WTC11 (cell line): ENCODE measurements at regions not wholly inside any gene's neighbourhood (a gene's known extent, or its start where the extent isn't known, plus 50 kb on each side); places are given as distances from the start of the nearest gene placed in this dataset.

Experiments
- CREB1 ChIP-seq: sonication (generic); formaldehyde crosslinking; IDR thresholded peaks from 2 replicates; pipeline ENCODE4 v1.8.0; 2023; ENCODE audit warnings: mild to moderate bottlenecking, missing genetic modification reagents
- ESRRA ChIP-seq: sonication (generic); formaldehyde crosslinking; IDR thresholded peaks from 2 replicates; pipeline ENCODE4 v1.8.1; 2022; ENCODE audit warnings: mild to moderate bottlenecking, missing genetic modification reagents, borderline replicate concordance
- GABPB1 ChIP-seq: sonication (generic); formaldehyde crosslinking; IDR thresholded peaks from 2 replicates; pipeline ENCODE4 v1.8.1; 2023; ENCODE audit warnings: mild to moderate bottlenecking, missing genetic modification reagents
- NFE2L1 ChIP-seq: sonication (generic); formaldehyde crosslinking; IDR thresholded peaks from 2 replicates; pipeline ENCODE4 v1.8.1; 2023; ENCODE audit warnings: missing genetic modification reagents
- SP1 ChIP-seq: sonication (generic); formaldehyde crosslinking; conservative IDR thresholded peaks from 2 replicates; pipeline ENCODE4 v1.8.1; 2022; ENCODE audit warnings: missing genetic modification reagents
- TEAD1 ChIP-seq: sonication (generic); formaldehyde crosslinking; IDR thresholded peaks from 2 replicates; pipeline ENCODE4 v1.8.0; 2022; ENCODE audit warnings: mild to moderate bottlenecking, missing genetic modification reagents
- TF ChIP-seq, protein P1 (sequence below): fragments of 200-600 bp; IDR thresholded peaks from 2 replicates; pipeline ENCODE4 v1.8.0; 2022; ENCODE audit warnings: antibody characterized with exemption
- TF ChIP-seq, protein P2 (sequence below): sonication (generic); formaldehyde crosslinking; IDR thresholded peaks from 2 replicates; pipeline ENCODE4 v1.8.1; 2022; ENCODE audit warnings: low read depth, missing genetic modification reagents, borderline replicate concordance
- TF ChIP-seq, protein P3 (sequence below): sonication (generic); formaldehyde crosslinking; IDR thresholded peaks from 2 replicates; pipeline ENCODE4 v1.8.0; 2023; ENCODE audit warnings: mild to moderate bottlenecking, missing genetic modification reagents
- TF ChIP-seq, protein P4 (sequence below): fragments of 250-450 bp; sonication (Bioruptor Pico); IDR thresholded peaks from 2 replicates; pipeline ENCODE4 v1.9.0; 2021; ENCODE audit warnings: moderate library complexity, mild to moderate bottlenecking, inconsistent platforms, borderline replicate concordance
- TF ChIP-seq, protein P5 (sequence below): sonication (generic); formaldehyde crosslinking; IDR thresholded peaks from 2 replicates; pipeline ENCODE4 v1.8.1; 2022; ENCODE audit warnings: low read depth, mild to moderate bottlenecking, moderate library complexity, missing genetic modification reagents, borderline replicate concordance
- TF ChIP-seq, protein P6 (sequence below): sonication (generic); formaldehyde crosslinking; IDR thresholded peaks from 2 replicates; pipeline ENCODE4 v1.8.0; 2022; ENCODE audit warnings: mild to moderate bottlenecking, missing genetic modification reagents
- TF ChIP-seq, protein P7 (sequence below): sonication (generic); formaldehyde crosslinking; conservative IDR thresholded peaks from 2 replicates; pipeline ENCODE4 v1.8.1; 2022; ENCODE audit warnings: mild to moderate bottlenecking, missing genetic modification reagents

DNA sequence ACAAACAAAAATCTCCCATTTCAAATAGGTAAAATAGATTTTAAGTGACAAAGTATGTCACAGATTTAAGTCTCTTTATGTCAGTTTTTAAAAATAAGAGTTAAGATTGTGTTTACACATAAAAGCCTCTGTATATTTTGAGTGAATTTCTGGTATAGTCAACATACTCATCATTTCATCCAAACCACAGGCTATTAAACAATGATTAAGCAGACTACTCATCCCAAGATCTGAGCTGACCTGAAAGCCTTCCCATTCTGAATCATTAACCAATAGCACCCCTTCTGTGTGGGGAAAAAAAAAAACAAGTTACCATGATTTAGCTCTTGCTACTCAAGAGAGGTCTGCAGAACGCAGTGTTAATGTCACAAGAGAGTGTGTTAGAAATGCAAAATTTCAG, 284.4 kb upstream of the NBEA start:
- TF ChIP-seq, protein P1, sequence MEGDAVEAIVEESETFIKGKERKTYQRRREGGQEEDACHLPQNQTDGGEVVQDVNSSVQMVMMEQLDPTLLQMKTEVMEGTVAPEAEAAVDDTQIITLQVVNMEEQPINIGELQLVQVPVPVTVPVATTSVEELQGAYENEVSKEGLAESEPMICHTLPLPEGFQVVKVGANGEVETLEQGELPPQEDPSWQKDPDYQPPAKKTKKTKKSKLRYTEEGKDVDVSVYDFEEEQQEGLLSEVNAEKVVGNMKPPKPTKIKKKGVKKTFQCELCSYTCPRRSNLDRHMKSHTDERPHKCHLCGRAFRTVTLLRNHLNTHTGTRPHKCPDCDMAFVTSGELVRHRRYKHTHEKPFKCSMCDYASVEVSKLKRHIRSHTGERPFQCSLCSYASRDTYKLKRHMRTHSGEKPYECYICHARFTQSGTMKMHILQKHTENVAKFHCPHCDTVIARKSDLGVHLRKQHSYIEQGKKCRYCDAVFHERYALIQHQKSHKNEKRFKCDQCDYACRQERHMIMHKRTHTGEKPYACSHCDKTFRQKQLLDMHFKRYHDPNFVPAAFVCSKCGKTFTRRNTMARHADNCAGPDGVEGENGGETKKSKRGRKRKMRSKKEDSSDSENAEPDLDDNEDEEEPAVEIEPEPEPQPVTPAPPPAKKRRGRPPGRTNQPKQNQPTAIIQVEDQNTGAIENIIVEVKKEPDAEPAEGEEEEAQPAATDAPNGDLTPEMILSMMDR, result no peak
- TF ChIP-seq NFE2L1 (CRISPR knock-in tag) (no peak), ESRRA (CRISPR knock-in tag) (no peak), SP1 (CRISPR knock-in tag) (no peak), GABPB1 (no peak), CREB1 (CRISPR knock-in tag) (no peak), TEAD1 (CRISPR knock-in tag) (no peak)
- TF ChIP-seq, protein P2, sequence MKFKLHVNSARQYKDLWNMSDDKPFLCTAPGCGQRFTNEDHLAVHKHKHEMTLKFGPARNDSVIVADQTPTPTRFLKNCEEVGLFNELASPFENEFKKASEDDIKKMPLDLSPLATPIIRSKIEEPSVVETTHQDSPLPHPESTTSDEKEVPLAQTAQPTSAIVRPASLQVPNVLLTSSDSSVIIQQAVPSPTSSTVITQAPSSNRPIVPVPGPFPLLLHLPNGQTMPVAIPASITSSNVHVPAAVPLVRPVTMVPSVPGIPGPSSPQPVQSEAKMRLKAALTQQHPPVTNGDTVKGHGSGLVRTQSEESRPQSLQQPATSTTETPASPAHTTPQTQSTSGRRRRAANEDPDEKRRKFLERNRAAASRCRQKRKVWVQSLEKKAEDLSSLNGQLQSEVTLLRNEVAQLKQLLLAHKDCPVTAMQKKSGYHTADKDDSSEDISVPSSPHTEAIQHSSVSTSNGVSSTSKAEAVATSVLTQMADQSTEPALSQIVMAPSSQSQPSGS (CRISPR knock-in tag), result no peak
- TF ChIP-seq, protein P3, sequence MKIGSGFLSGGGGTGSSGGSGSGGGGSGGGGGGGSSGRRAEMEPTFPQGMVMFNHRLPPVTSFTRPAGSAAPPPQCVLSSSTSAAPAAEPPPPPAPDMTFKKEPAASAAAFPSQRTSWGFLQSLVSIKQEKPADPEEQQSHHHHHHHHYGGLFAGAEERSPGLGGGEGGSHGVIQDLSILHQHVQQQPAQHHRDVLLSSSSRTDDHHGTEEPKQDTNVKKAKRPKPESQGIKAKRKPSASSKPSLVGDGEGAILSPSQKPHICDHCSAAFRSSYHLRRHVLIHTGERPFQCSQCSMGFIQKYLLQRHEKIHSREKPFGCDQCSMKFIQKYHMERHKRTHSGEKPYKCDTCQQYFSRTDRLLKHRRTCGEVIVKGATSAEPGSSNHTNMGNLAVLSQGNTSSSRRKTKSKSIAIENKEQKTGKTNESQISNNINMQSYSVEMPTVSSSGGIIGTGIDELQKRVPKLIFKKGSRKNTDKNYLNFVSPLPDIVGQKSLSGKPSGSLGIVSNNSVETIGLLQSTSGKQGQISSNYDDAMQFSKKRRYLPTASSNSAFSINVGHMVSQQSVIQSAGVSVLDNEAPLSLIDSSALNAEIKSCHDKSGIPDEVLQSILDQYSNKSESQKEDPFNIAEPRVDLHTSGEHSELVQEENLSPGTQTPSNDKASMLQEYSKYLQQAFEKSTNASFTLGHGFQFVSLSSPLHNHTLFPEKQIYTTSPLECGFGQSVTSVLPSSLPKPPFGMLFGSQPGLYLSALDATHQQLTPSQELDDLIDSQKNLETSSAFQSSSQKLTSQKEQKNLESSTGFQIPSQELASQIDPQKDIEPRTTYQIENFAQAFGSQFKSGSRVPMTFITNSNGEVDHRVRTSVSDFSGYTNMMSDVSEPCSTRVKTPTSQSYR (CRISPR knock-in tag), result no peak
- TF ChIP-seq, protein P4, sequence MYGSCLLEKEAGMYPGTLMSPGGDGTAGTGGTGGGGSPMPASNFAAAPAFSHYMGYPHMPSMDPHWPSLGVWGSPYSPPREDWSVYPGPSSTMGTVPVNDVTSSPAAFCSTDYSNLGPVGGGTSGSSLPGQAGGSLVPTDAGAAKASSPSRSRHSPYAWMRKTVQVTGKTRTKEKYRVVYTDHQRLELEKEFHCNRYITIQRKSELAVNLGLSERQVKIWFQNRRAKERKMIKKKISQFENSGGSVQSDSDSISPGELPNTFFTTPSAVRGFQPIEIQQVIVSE (CRISPR knock-in tag), result no peak
- TF ChIP-seq, protein P5, sequence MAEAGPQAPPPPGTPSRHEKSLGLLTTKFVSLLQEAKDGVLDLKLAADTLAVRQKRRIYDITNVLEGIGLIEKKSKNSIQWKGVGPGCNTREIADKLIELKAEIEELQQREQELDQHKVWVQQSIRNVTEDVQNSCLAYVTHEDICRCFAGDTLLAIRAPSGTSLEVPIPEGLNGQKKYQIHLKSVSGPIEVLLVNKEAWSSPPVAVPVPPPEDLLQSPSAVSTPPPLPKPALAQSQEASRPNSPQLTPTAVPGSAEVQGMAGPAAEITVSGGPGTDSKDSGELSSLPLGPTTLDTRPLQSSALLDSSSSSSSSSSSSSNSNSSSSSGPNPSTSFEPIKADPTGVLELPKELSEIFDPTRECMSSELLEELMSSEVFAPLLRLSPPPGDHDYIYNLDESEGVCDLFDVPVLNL, result no peak
- TF ChIP-seq, protein P6, sequence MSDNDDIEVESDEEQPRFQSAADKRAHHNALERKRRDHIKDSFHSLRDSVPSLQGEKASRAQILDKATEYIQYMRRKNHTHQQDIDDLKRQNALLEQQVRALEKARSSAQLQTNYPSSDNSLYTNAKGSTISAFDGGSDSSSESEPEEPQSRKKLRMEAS (CRISPR knock-in tag), result no peak
- TF ChIP-seq, protein P7, sequence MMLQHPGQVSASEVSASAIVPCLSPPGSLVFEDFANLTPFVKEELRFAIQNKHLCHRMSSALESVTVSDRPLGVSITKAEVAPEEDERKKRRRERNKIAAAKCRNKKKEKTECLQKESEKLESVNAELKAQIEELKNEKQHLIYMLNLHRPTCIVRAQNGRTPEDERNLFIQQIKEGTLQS (CRISPR knock-in tag), result no peak
